ENCODE measurements at regions not wholly inside any gene's neighbourhood (a gene's known extent, or its start where the extent isn't known, plus 50 kb on each side); places are given as distances from the start of the nearest gene placed in this dataset.

DNA sequence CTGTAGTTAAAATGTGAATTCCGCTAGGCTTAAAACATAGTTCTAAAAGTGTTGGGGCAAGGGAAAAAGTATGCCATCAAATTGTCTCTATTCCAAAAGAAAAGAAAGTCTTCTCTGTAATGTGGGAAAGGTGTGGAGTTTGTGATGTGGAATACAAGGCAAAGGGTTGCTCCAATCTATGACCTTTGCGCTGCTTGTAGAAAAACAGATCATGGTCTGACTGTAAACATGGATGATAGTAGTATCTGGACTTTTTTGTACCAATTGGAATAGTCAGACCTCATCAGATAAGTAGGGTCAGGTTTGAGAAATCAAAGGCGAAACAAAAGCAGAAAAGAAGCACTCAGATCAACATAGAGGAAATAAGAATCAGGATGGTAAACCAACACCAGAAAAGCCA lies 372.3 kb downstream of the TFEC start:
- TF ChIP-seq, protein P1, sequence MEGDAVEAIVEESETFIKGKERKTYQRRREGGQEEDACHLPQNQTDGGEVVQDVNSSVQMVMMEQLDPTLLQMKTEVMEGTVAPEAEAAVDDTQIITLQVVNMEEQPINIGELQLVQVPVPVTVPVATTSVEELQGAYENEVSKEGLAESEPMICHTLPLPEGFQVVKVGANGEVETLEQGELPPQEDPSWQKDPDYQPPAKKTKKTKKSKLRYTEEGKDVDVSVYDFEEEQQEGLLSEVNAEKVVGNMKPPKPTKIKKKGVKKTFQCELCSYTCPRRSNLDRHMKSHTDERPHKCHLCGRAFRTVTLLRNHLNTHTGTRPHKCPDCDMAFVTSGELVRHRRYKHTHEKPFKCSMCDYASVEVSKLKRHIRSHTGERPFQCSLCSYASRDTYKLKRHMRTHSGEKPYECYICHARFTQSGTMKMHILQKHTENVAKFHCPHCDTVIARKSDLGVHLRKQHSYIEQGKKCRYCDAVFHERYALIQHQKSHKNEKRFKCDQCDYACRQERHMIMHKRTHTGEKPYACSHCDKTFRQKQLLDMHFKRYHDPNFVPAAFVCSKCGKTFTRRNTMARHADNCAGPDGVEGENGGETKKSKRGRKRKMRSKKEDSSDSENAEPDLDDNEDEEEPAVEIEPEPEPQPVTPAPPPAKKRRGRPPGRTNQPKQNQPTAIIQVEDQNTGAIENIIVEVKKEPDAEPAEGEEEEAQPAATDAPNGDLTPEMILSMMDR (IDR thresholded peaks at IDR 0.05) = no peak
- no peak for TF ChIP-seq POLR2AphosphoS5 (IDR thresholded peaks at IDR 0.05)

All from suprapubic skin (tissue), 3 donors.